GM12874 (cell line): ENCODE measurements at regions not wholly inside any gene's neighbourhood (a gene's known extent, or its start where the extent isn't known, plus 50 kb on each side); places are given as distances from the start of the nearest gene placed in this dataset.

Experiments used
- CTCF ChIP-seq: IDR thresholded peaks from 2 replicates; pipeline ENCODE4 v1.5.1; 2011; ENCODE audit warnings: low read depth, mild to moderate bottlenecking, control low read depth, low read length, moderate library complexity; ENCODE audit not compliant: insufficient read depth

- TF ChIP-seq CTCF: no peak
These were observed 481.7 kb upstream of the CADM1 start for GRCh38 chr11:115985896-115986295.

GRCh38 chr11:115984228-115984627 is 480.0 kb upstream of the CADM1 start:
- TF ChIP-seq CTCF: no peak

DNA sequence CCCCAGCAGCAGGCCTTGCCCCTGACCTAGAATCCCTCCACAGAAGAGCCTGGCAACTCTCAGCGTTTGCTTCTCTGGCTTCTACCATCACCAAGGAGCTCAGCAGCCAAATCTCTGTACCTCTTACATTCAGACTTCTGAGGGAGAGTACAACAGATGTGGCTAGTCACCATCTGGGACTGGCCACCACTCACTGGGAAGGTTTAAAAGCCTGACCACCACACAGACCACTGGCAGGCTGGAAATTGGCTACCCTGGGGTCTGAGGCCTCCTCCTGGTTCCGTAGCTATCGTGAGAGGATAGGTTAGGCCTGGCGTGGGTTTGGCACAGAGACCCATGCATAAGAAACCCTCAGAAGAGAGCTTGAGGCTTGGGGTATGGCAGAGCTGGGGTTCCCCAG is 478.5 kb upstream of the CADM1 start:
- TF ChIP-seq CTCF: no peak

GRCh38 chr11:115981814-115982471 is 477.7 kb upstream of the CADM1 start:
- TF ChIP-seq CTCF: no peak

DNA sequence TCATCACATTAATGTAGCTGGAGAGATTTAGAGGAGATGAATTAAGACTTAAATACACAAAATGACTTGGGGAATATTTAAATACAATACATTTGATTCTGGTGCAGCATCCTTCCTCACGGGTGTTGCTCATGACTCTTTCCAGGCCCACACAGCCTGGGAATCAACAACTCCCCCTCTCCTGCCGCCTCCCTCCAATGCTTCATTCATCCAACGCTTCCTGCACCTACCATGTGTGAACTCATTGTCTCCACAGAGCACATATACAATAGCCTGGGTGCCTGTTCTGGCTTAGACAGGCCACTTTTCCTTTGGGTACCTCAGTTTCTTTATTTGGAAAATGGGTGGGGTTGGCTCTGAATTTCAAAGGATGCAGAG is 476.9 kb upstream of the CADM1 start:
- no peak for TF ChIP-seq CTCF

GRCh38 chr11:115980337-115981103 is 476.3 kb upstream of the CADM1 start:
- no peak for TF ChIP-seq CTCF

DNA sequence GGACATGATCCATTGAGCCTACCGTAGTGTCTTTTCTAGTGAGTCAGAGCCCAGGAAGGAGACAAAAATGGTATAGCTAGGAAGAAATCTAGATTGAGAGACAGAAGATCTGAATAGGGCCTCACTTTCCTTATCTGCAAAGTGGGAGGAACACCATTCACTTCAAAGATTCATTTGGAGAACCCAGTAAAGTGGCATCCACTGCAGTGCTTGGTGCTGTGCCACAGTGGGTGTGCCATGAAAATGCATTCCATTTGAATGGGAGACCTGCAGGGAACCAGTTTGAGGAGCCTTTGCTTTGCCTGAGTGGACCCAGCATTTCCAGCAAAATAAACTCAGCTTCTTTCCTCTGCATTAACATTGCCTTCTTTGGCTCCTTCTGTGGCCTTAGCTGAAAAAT is 470.5 kb upstream of the CADM1 start:
- TF ChIP-seq CTCF: no peak
